Naive thymus-derived CD4-positive, alpha-beta T cell (primary cell): ENCODE measurements at regions not wholly inside any gene's neighbourhood (a gene's known extent, or its start where the extent isn't known, plus 50 kb on each side); places are given as distances from the start of the nearest gene placed in this dataset.

Experiments
- ATAC-seq: fragments of 150-1000 bp; cut with Tn5 transposase; 2 replicates; pipeline ENCODE4 v1.10.0; 2021; ENCODE audit warnings: mild to moderate bottlenecking, moderate library complexity
- CTCF ChIA-PET: fragments of 350-600 bp; sonication (Branson Sonifier 250); formaldehyde crosslinking; loops from one replicate; lab custom pipeline; 2021; ENCODE audit warnings: antibody characterized with exemption; lab: Charles Lee
- POLR2A ChIA-PET: fragments of 350-600 bp; sonication (Branson Sonifier 250); formaldehyde crosslinking; loops from one replicate; lab custom pipeline; 2021; ENCODE audit warnings: antibody characterized with exemption, inconsistent platforms; lab: Charles Lee
- DNase-seq, 9 donors: peaks; one replicate each; pipeline versions ENCODE4 v3.0.0 to v3.0.0-alpha.2; 2020 to 2022; ENCODE audit warnings: mixed read lengths in 1 of 9
- H3K27ac ChIP-seq: one replicate; pipeline ENCODE4 v1.7.0; 2013; ENCODE audit warnings: mild to moderate bottlenecking, low read depth, low read length, moderate library complexity
- H3K27me3 ChIP-seq, 2 donors: one replicate each; pipeline ENCODE4 v1.7.0; 2013; ENCODE audit warnings: low read length in 2 of 2, mild to moderate bottlenecking in 2 of 2, moderate library complexity in 2 of 2; ENCODE audit not compliant: control insufficient read depth in 2 of 2, insufficient read depth in 2 of 2
- H3K36me3 ChIP-seq, 3 experiments: 1 replicate in 2 of 3; 2 replicates in 1 of 3; pipeline ENCODE4 v1.7.0; 2013; ENCODE audit warnings: low read length in 3 of 3, mild to moderate bottlenecking in 3 of 3, moderate library complexity in 1 of 3; ENCODE audit not compliant: insufficient read depth in 3 of 3, control insufficient read depth in 2 of 3
- H3K4me1 ChIP-seq, 2 donors: one replicate each; pipeline ENCODE4 v1.7.0; 2013; ENCODE audit warnings: low read length in 2 of 2, mild to moderate bottlenecking in 2 of 2, moderate library complexity in 1 of 2; ENCODE audit not compliant: control insufficient read depth in 2 of 2, insufficient read depth in 2 of 2
- H3K4me3 ChIP-seq: 2 replicates; pipeline ENCODE4 v1.7.0; 2013; ENCODE audit warnings: mild to moderate bottlenecking, low read length
- H3K9me3 ChIP-seq, 3 experiments: 1 replicate in 2 of 3; 2 replicates in 1 of 3; pipeline ENCODE4 v1.7.0; 2013; ENCODE audit warnings: low read length in 3 of 3; ENCODE audit not compliant: control insufficient read depth in 2 of 3
- H3K27ac Mint-ChIP-seq, 9 donors: one replicate each; pipeline ENCODE4 v1.8.0; 2020 to 2022; ENCODE audit warnings: mixed read lengths in 9 of 9, mild to moderate bottlenecking in 8 of 9, moderate library complexity in 5 of 9, inconsistent platforms in 2 of 9
- H3K27me3 Mint-ChIP-seq, 5 donors: one replicate each; pipeline ENCODE4 v1.8.0; 2021 to 2022; ENCODE audit warnings: mixed read lengths in 5 of 5, mild to moderate bottlenecking in 1 of 5
- H3K36me3 Mint-ChIP-seq, 5 donors: one replicate each; pipeline ENCODE4 v1.8.0; 2020 to 2022; ENCODE audit warnings: mixed read lengths in 5 of 5, mild to moderate bottlenecking in 3 of 5, inconsistent platforms in 1 of 5
- H3K4me1 Mint-ChIP-seq, 7 donors: one replicate each; pipeline ENCODE4 v1.8.0; 2020 to 2022; ENCODE audit warnings: mixed read lengths in 7 of 7, mild to moderate bottlenecking in 3 of 7, inconsistent platforms in 1 of 7
- H3K4me3 Mint-ChIP-seq, 10 donors: one replicate each; pipeline ENCODE4 v1.8.0; 2020 to 2022; ENCODE audit warnings: mild to moderate bottlenecking in 10 of 10, mixed read lengths in 10 of 10, moderate library complexity in 6 of 10, inconsistent platforms in 2 of 10
- H3K9me3 Mint-ChIP-seq, 11 donors: one replicate each; pipeline ENCODE4 v1.8.0; 2020 to 2022; ENCODE audit warnings: mixed read lengths in 11 of 11, mild to moderate bottlenecking in 4 of 11, inconsistent platforms in 1 of 11, moderate library complexity in 1 of 11
- intact Hi-C, 2 donors: fragments of 100-400 bp; cut with micrococcal nuclease; formaldehyde crosslinking; loops; one replicate each; pipeline ENCODE4 v1.15.1; 2023

DNA sequence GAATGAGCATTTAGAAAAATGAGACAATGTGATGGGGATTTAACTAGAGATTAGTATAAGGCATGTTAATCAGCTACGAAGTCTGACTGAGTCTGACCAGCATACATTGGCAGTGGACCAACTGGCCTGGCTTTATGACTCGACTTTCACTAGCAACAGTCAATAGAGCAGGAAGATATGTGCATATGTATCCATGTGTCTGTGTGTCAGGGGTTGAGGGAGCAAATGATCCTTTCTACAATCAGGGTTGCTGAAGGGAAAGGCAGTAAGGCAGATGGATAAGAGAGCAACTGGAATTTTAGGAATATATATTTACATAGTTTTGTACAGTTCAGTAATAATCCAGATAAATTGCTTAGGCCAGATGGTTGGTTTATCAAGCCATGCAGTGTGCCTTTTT, 645.6 kb downstream of the PLA2G4A start:
- H3K36me3 Mint-ChIP-seq = peaks cover 0 to 3% (median 0%) of the 10 kb centered on the region in 5 donors
- ATAC-seq = no peak
- peaks cover 0 to 29% (median 3%) of the 10 kb centered on the region in 11 donors for H3K9me3 Mint-ChIP-seq
- Histone ChIP-seq H3K27me3 (no peaks in the 10 kb centered on the region), H3K4me3 (no peak overlapping the region), H3K27ac (no peak overlapping the region), H3K36me3 (no peaks in the 10 kb centered on the region), H3K4me1 (no peaks in the 10 kb centered on the region), H3K9me3 (no peaks in the 10 kb centered on the region)
- no peaks in the 10 kb centered on the region for H3K4me1 Mint-ChIP-seq
- intact Hi-C loops = no loop called here
- CTCF ChIA-PET = no interaction called here
- no peaks in the 10 kb centered on the region for H3K27me3 Mint-ChIP-seq
- POLR2A ChIA-PET = no interaction called here
- H3K27ac Mint-ChIP-seq = no peak overlapping the region
- H3K4me3 Mint-ChIP-seq = no peak overlapping the region
- DNase-seq = no peak

DNA sequence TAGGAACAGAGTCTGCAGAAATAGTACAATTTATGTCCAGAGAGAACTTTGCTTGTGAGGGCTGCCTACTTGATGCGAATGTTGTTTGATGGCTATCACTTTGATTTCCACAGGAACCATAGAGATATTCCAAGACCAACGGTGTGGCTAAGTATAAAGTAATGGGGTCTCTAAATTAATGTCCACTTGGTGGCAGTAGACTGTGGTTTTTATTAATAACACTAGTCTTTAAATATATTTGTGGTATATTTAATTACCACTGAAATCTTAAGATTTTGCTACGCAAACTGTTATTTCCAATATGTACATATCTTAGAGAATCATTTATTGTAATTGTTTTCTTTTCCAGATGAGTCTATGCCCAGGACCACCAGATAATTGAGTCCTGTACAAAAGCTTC, 647.9 kb downstream of the PLA2G4A start:
- Mint-ChIP-seq H3K27ac (no peak overlapping the region), H3K9me3 (peaks cover 0 to 37% (median 3%) of the 10 kb centered on the region in 11 donors), H3K36me3 (no peaks in the 10 kb centered on the region), H3K4me3 (no peak overlapping the region), H3K4me1 (no peaks in the 10 kb centered on the region), H3K27me3 (no peaks in the 10 kb centered on the region)
- H3K4me1 ChIP-seq = no peaks in the 10 kb centered on the region
- DNase-seq (no peak), ATAC-seq (no peak)
- ChIA-PET CTCF (no interaction called here), POLR2A (no interaction called here)
- no peaks in the 10 kb centered on the region for H3K36me3 ChIP-seq
- H3K27ac ChIP-seq = no peak overlapping the region
- no peaks in the 10 kb centered on the region for H3K27me3 ChIP-seq
- intact Hi-C loops = no loop called here
- no peak overlapping the region for H3K4me3 ChIP-seq
- no peaks in the 10 kb centered on the region for H3K9me3 ChIP-seq

DNA sequence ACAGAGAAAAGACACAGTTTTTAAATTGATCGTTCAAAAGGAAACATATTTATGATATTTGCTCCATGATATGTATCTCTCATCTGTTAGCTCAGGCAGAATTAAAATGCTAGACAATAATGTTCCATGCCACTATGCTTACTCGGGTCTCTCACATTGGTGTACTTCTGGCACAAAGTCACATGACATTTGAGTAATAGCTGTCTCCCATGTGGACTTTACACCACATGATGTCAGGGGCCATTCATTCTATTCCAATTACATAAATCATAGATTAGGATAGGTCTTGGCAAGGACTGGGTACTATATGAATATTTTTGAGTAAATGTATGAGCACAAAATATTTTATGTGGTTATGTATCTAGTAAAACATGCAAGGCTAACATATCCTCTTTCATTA, 648.4 kb downstream of the PLA2G4A start:
- Histone ChIP-seq H3K36me3 (no peaks in the 10 kb centered on the region), H3K9me3 (no peaks in the 10 kb centered on the region), H3K4me1 (no peaks in the 10 kb centered on the region), H3K27me3 (no peaks in the 10 kb centered on the region), H3K4me3 (no peak overlapping the region), H3K27ac (no peak overlapping the region)
- intact Hi-C loops = no loop called here
- Mint-ChIP-seq H3K9me3 (peaks cover 0 to 34% (median 3%) of the 10 kb centered on the region in 11 donors), H3K4me3 (no peak overlapping the region), H3K4me1 (no peaks in the 10 kb centered on the region), H3K27ac (no peak overlapping the region), H3K27me3 (no peaks in the 10 kb centered on the region), H3K36me3 (no peaks in the 10 kb centered on the region)
- no peak for ATAC-seq
- POLR2A ChIA-PET = no interaction called here
- CTCF ChIA-PET = no interaction called here
- DNase-seq = no peak

DNA sequence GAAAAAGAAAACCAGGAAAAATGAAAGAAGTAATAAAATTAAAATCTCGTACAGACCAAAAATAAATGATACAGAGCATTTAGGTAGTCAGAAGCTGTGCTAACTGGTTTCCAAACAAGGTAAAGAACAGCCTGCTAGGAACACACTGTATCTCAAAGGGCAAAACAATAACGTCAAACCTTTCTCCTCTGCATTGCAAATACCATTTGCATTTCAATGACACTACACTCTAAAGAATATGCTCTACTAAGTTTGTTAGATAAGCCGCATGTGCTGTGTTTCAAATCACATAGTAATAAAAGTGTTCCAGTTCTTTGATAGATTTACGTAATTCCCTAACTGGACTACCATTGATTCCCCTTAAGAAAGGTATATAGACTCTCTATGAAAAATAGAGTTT, 648.8 kb downstream of the PLA2G4A start:
- POLR2A ChIA-PET = no interaction called here
- no peak overlapping the region for H3K27ac Mint-ChIP-seq
- no peak overlapping the region for H3K4me3 ChIP-seq

DNA sequence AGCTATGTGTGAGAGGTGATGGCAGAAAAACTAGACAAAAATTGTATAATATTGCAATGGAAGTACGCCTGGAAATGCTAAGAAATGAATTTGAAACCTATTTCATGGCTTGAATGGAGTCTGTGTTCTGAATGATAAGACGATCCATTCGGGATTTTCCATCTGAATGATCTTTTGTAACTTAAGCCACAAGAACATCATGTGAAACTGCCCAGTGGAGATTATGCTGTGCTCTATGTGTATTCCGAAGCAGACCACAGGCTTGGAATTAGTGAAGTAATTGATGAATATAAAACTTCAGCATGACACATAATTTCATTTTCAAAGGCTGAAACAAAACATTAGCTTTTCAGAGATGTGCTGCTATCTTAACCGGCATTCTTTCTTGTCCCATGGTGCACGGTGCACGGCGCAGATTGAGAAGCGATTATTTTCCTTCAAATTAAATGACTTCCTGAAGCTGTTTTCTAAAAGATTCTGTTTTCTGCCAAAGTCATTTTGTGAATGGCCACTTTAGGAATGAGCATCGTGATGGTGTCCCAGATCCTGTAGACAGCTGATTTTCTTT, 652.9 kb downstream of the PLA2G4A start:
- Mint-ChIP-seq H3K9me3 (peaks cover 0 to 18% (median 1%) of the 10 kb centered on the region in 11 donors), H3K36me3 (no peaks in the 10 kb centered on the region), H3K27ac (no peak overlapping the region), H3K4me1 (no peaks in the 10 kb centered on the region), H3K4me3 (no peak overlapping the region), H3K27me3 (no peaks in the 10 kb centered on the region)
- Histone ChIP-seq H3K27me3 (no peaks in the 10 kb centered on the region), H3K27ac (no peak overlapping the region), H3K4me3 (no peak overlapping the region), H3K36me3 (no peaks in the 10 kb centered on the region), H3K9me3 (no peaks in the 10 kb centered on the region), H3K4me1 (no peaks in the 10 kb centered on the region)
- intact Hi-C loops = no loop called here
- no peak for DNase-seq
- POLR2A ChIA-PET = no interaction called here
- ATAC-seq = no peak
- CTCF ChIA-PET = interaction anchor here (0.6 kb wide), 1 partner anchor 1049 kb away, joined by 6 read pairs; no protein-coding TSS in a partner anchor

More for the DNA sequence above, 648.8 kb downstream of the PLA2G4A start:
- Histone ChIP-seq H3K36me3 (no peaks in the 10 kb centered on the region), H3K27me3 (no peaks in the 10 kb centered on the region), H3K4me1 (no peaks in the 10 kb centered on the region), H3K27ac (no peak overlapping the region), H3K9me3 (no peaks in the 10 kb centered on the region)
- peaks cover 0 to 30% (median 3%) of the 10 kb centered on the region in 11 donors for H3K9me3 Mint-ChIP-seq
- H3K4me3 Mint-ChIP-seq = no peak overlapping the region
- no peaks in the 10 kb centered on the region for H3K36me3 Mint-ChIP-seq
- intact Hi-C loops = no loop called here
- no peaks in the 10 kb centered on the region for H3K4me1 Mint-ChIP-seq
- CTCF ChIA-PET = no interaction called here
- ATAC-seq = no peak
- DNase-seq = no peak
- no peaks in the 10 kb centered on the region for H3K27me3 Mint-ChIP-seq

DNA sequence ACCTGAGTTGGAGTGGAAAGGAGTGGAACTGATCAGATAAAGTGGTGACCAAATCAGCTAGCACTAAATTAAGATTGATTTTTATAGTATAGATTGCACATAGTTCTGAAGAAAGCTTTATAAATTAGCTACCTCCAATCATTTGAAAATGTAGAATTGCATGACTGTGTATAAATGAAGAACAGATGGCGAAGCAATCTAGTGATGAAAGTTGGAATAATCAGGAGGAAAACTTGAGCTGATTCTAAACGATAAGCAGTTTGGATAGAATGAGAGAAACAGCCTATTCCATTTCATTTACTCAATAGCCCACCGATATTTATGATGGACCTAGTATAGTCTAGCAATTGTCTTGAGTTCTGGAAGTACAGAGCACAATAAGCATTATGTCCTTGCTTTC, 661.5 kb downstream of the PLA2G4A start:
- no peak overlapping the region for H3K27ac Mint-ChIP-seq
- ChIA-PET POLR2A (no interaction called here), CTCF (no interaction called here)
- DNase-seq (no peak), ATAC-seq (no peak)
- intact Hi-C loops = no loop called here
- no peaks in the 10 kb centered on the region for H3K9me3 ChIP-seq
- no peaks in the 10 kb centered on the region for H3K27me3 Mint-ChIP-seq
- H3K4me1 ChIP-seq = no peaks in the 10 kb centered on the region
- peaks cover 0 to 23% (median 3%) of the 10 kb centered on the region in 11 donors for H3K9me3 Mint-ChIP-seq
- no peak overlapping the region for H3K4me3 ChIP-seq
- no peaks in the 10 kb centered on the region for H3K36me3 Mint-ChIP-seq
- H3K4me1 Mint-ChIP-seq = no peaks in the 10 kb centered on the region
- H3K4me3 Mint-ChIP-seq = no peak overlapping the region
- H3K36me3 ChIP-seq = no peaks in the 10 kb centered on the region
- H3K27me3 ChIP-seq = no peaks in the 10 kb centered on the region
- no peak overlapping the region for H3K27ac ChIP-seq

DNA sequence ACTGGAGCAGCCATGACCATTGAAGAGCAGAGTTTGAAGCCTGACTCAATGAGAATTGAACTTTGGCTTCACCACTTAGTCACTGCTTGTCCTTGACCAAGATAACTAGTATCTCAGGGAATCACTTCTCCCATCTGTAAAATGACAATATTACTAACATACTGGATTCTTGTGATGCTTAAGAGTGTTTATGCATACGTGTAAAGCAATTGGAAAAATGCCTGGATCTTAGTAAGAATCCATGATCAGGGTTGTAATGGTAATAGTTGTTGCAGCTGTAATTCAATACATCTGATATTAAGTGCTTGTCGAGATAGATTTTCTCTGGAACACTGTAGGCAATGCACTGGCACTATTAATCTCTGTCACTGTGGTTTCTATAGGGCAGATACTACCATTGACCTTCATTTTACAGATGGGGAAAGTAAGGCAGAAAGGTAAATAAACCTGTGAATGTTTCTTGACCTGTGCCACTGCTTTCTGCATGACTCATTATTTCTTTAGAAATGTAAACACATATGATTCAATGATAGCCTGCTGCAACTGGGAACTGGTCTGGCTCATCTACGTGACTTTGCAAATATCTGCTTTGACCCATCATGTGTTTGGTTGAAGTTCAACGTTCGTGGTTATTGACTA, 662.5 kb downstream of the PLA2G4A start:
- H3K9me3 Mint-ChIP-seq = peaks cover 0 to 23% (median 3%) of the 10 kb centered on the region in 11 donors
- no peak for ATAC-seq
- Histone ChIP-seq H3K9me3 (no peaks in the 10 kb centered on the region), H3K27me3 (no peaks in the 10 kb centered on the region), H3K36me3 (no peaks in the 10 kb centered on the region), H3K27ac (no peak overlapping the region), H3K4me3 (no peak overlapping the region), H3K4me1 (no peaks in the 10 kb centered on the region)
- H3K27me3 Mint-ChIP-seq = no peaks in the 10 kb centered on the region
- ChIA-PET POLR2A (no interaction called here), CTCF (no interaction called here)
- H3K27ac Mint-ChIP-seq = no peak overlapping the region
- H3K36me3 Mint-ChIP-seq = no peaks in the 10 kb centered on the region
- intact Hi-C loops = no loop called here
- no peak for DNase-seq
- no peaks in the 10 kb centered on the region for H3K4me1 Mint-ChIP-seq
- no peak overlapping the region for H3K4me3 Mint-ChIP-seq
